HCT116 (cell line): ENCODE measurements at regions not wholly inside any gene's neighbourhood (a gene's known extent, or its start where the extent isn't known, plus 50 kb on each side); places are given as distances from the start of the nearest gene placed in this dataset.

ENCODE experiments used
- ATF3 ChIP-seq: IDR thresholded peaks from 2 replicates; pipeline ENCODE4 v1.6.1; 2012
- CEBPB ChIP-seq: IDR thresholded peaks from 2 replicates; pipeline ENCODE4 v1.6.1; 2012; ENCODE audit warnings: low read depth
- CTCF ChIP-seq, 3 experiments: fragments of 200-600 bp in 1 of 3; sonication (generic) in 1 of 3; IDR thresholded peaks in 2 of 3; conservative IDR thresholded peaks in 1 of 3; 2 replicates each; pipeline ENCODE4 v1.5.1; 2012 to 2017; ENCODE audit warnings: low read depth in 2 of 3, low read length in 2 of 3, antibody characterized with exemption in 1 of 3, borderline replicate concordance in 1 of 3, control low read depth in 1 of 3, mild to moderate bottlenecking in 1 of 3, mixed read lengths in 1 of 3, mixed run types in 1 of 3, moderate library complexity in 1 of 3; ENCODE audit not compliant: insufficient read depth in 1 of 3
- EZH2 ChIP-seq: fragments of 200-600 bp; sonication (generic); IDR thresholded peaks from 2 replicates; pipeline ENCODE4 v1.6.1; 2017; ENCODE audit warnings: antibody characterized with exemption, mixed run types
- JUND ChIP-seq: IDR thresholded peaks from 2 replicates; pipeline ENCODE4 v1.6.1; 2012
- POLR2A ChIP-seq: IDR thresholded peaks from 2 replicates; pipeline ENCODE4 v1.7.0; 2011; ENCODE audit warnings: borderline replicate concordance; ENCODE audit not compliant: insufficient read depth, insufficient read length; ENCODE audit errors: extremely low read depth
- POLR2AphosphoS5 ChIP-seq: IDR thresholded peaks from 2 replicates; pipeline ENCODE4 v1.6.1; 2011; ENCODE audit warnings: mild to moderate bottlenecking, low read depth, low read length, moderate library complexity
- RAD21 ChIP-seq: IDR thresholded peaks from 2 replicates; pipeline ENCODE4 v1.6.1; 2012; ENCODE audit warnings: low read depth, mild to moderate bottlenecking
- REST ChIP-seq: IDR thresholded peaks from 2 replicates; pipeline ENCODE4 v1.6.1; 2012; ENCODE audit warnings: low read depth
- SIN3A ChIP-seq: IDR thresholded peaks from 2 replicates; pipeline ENCODE4 v1.6.1; 2012; ENCODE audit warnings: low read depth
- SP1 ChIP-seq: IDR thresholded peaks from 2 replicates; pipeline ENCODE4 v1.6.1; 2012; ENCODE audit warnings: low read depth
- SRF ChIP-seq: IDR thresholded peaks from 2 replicates; pipeline ENCODE4 v1.6.1; 2012; ENCODE audit warnings: low read depth
- ZBTB33 ChIP-seq: IDR thresholded peaks from 2 replicates; pipeline ENCODE4 v1.6.1; 2011; ENCODE audit warnings: mild to moderate bottlenecking, low read length, moderate library complexity; ENCODE audit not compliant: insufficient replicate concordance; ENCODE audit errors: extremely low read depth
- ZFX ChIP-seq: fragments of 450-650 bp; IDR thresholded peaks from 2 replicates; pipeline ENCODE4 v1.6.1; 2017

- TF ChIP-seq JUND (no peak), CTCF (IDR thresholded peaks at IDR 0.05 in 2 of 3, conservative IDR thresholded peaks at IDR 0.05 in 1 of 3; ENCODE audit: borderline replicate concordance in 1 of 3, insufficient read depth in 1 of 3, low read depth in 2 of 3, low read length in 2 of 3) (no peak), SP1 (no peak), RAD21 (no peak), REST (no peak), EZH2 (no peak), ATF3 (no peak), POLR2A (no peak), ZBTB33 (no peak), CEBPB (no peak), POLR2AphosphoS5 (no peak), SIN3A (no peak), ZFX (no peak), SRF (no peak)
These were observed 233.8 kb downstream of the GABRG2 start for GRCh38 chr5:162301356-162301755.
